Stimulated activated CD8-positive, alpha-beta memory T cell treated with anti-CD3 and anti-CD28 coated beads, Interleukin-4, amount 100 ng/mL, for 24 hours (primary cell): ENCODE measurements at regions not wholly inside any gene's neighbourhood (a gene's known extent, or its start where the extent isn't known, plus 50 kb on each side); places are given as distances from the start of the nearest gene placed in this dataset.

Source experiments
- DNase-seq: peaks from one replicate; pipeline ENCODE4 v3.0.0-alpha.2; 2020; ENCODE audit warnings: low read depth

DNA sequence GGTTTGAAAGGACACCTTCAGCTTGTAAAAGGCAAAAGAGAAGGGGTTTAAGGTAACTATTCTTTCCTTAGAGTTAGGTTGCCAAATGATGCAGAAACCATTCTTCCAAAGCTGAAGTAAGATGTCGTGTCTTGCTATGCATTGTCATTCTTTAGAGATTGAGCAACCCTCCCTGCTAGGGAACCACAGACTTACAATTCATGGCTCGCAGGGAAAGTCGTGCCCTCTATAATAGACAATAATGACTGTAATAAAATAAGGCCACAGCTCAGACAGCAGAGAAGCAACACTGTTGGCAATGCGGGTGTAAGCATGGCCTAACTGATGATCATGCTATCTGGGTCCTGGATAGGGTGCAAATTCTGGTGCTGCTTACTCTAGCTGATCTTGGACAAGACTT is 129.6 kb upstream of the CDH13 start:
- DNase-seq, result no peak

GRCh38 chr16:82488460-82488859 is 138.3 kb upstream of the CDH13 start:
- DNase-seq, result no peak

DNA sequence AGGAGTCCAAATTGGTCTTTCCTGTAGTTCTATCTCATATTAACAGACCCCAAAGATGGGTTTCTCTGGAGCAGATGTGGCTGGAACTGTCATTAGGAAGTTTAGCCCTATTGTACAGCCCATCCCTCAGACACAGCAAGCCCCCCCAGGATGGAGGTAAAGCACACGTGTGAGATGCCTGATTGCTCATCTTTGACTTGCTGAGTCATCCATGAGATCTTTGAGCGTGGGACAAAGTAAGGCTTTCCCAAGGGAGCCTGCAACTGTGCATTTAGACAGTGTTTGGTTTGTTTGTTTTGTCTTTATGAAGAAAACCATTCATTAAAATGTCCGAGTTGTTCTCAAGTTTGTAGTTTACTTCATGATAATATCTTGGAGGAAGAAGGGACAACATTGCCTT is 145.3 kb upstream of the CDH13 start:
- no peak for DNase-seq

DNA sequence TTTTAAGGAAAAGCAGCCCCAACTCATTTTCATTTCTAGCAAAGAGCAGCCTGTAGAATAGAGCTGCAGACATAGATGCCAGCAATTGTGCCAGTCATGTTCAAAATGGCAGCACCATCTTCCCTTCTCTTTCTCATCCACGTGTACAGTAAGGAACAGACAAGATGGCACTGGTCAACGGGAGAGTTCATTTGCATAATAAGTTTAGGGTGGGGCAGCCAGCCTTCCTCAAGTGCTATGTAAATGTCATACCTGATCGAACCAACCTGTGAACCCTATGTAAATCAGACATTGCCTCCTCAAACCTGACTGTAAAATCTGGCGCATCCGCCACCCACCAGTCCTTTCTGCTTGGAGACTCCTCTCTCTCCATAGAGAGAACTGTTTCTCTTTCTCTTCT is 150.0 kb upstream of the CDH13 start:
- DNase-seq, result no peak

- no peak for DNase-seq
Measured at GRCh38 chr16:82470620-82471152, 156.1 kb upstream of the CDH13 start.

DNA sequence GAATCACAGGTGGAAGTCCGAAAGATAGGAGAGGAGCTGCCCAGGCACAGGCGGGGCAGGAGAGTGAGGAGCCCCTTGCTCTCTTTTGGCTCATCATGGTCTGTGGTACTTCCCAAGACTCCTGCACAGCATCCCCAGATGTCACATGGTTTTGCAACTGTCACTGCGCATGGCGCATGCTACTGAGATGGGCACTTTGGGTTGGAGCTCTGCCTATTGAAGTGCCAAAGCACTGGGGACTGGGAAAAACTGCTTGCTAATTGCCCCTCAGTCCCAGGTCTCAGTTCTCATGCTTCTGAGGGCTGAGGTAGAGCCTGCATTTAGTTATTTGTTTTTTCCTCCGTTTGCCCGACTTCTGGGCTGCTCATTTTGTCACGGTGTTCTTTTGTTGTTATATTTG is 156.8 kb upstream of the CDH13 start:
- DNase-seq, result no peak

- DNase-seq, result no peak
Measured at GRCh38 chr16:82464187-82464586, 162.6 kb upstream of the CDH13 start.

DNA sequence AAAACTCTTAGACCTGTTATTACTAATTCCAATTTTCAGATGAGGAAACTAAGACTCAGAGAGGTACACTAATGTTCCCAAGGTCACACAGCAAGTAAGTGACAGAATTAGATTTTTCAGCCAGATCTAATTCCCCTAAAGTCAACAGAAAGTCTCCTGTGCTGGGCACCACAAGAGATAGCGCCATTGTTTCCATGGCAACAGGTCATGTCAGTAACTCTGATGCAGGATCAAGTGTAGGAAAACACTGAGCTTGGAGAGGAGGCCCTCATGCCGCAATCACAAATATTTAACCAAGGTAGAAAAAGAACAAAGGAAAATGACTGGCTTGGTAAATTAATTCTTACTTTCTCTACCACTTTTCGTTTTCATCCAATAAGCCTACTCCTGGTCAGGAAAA is 166.0 kb upstream of the CDH13 start:
- DNase-seq, result no peak

- no peak for DNase-seq
Measured at GRCh38 chr16:82459580-82460256, 167.1 kb upstream of the CDH13 start.

- peak; percentile 7 for DNase-seq
Measured at GRCh38 chr16:82456683-82457082, 170.1 kb upstream of the CDH13 start.

DNA sequence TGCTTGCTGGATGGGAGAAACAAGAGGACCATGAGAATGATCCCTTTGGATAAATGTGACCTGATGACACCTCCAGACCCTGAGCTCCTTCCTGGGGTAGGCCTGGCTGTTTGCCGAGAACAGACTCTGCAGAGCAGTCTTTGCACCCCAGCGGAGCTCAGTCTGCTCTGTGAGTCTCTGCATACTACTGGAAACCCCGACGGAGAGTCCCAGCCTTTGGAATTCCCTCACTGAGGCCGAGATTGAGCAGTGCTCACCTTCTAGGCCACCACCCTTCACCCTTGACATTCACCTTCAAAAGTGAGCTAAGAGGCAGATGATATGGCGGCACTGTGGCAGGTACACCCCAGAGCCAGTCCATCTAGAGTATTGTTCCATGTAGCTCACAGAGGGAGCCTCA is 172.2 kb upstream of the CDH13 start:
- DNase-seq, result no peak

DNA sequence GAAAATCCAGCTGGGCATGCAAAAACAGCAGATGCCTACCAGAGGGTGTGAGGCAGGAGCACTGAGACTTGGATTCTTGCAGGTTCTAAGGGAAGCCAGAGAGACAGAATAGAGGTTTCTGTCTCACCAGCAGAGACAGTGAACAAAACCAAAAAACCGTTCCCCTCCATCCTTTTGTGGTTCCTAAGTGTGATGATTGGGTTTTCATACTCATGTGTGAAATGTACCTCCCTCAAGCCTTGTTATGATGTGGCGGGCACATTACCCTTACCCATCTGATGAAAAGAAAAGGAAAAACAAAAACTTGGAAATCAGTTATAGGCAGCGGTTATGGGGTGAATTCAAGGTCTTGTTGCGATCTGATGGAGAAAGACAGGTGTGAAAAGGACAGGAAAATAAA is 172.6 kb upstream of the CDH13 start:
- no peak for DNase-seq

DNA sequence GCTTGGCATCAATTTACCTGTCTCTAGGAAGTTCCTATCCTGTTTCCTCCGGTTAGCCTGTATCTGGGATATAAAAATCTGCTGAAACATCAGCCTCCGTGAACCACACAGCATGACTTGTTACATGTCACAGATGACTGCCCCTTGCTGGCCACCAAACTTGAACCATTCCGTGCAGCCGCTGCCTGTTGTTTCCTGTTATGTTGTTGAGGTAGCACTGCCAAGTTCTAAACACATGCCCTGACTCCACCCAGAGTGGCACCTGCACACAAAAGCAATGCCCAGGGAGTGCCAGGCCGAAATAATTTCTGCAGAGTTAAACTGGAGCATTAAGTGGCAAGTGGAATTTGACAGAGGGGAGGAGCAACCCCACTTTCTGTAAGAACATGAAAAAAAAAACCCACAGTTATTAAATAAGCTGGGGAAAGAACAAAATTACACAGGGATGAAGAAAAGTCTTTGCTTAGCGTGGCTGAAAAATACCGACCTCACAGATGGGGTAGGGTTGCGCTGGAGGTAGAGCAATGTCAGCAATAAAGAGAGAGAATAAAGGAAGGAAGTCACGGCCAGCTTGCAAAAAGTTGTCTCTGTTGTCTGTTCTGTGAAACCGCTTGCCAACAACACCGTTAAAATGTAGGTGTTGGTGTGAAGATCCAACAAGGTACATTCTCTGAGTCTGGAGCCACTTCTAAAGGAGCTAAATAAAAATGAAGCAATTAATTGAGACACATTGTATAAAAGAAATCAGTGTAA is 174.6 kb upstream of the CDH13 start:
- DNase-seq, result no peak

GRCh38 chr16:82451449-82451848 is 175.3 kb upstream of the CDH13 start:
- no peak for DNase-seq

DNA sequence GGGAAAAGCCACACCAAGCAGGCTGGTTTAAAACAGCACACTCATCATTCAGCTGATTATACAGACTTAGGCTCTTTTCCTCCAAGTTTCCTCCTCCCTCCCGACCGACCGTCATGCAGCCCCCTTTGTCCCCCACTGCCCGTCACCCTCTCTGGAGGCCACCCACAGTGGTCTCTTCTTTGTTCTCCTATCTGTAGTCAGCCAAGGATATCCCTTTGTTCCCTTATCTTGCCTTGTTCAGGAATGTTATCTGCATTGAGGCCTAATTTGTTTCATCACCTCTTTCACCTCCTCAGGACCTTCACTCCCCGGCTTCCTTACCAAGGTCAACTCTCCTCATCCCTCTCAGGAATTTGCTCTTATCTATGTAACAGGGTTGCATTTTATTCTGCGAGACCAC is 186.4 kb upstream of the CDH13 start:
- DNase-seq, result no peak

DNA sequence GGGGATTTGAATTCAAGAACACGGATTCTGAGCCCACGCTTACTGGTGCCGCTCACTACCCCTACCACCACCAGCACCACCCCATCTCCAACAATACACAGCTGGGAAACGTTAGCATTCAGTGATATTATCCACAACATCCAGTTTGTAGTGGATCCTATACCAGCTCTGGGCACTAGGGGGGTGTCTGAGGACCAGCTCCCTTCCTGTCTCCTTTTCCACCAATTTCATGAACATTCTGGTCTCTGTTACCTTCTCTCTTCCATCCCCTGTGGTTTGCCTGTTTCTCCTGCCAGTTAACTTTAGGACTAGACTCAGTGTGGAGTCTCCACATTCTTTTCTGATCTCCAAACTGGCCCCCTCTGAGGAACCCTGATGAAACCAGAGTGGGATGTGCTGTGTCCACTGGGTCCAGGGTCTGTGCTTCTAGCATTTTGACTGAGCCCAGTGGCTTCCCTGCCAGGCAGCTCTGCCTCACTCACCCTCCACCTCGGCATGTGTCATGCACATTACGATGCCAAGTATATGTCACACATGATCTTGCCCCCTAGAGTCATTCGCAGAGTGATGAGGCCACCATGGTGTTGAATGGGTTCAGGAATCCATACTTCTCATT is 187.0 kb upstream of the CDH13 start:
- DNase-seq, result no peak

GRCh38 chr16:82433042-82433441 is 193.7 kb upstream of the CDH13 start:
- DNase-seq, result no peak

DNA sequence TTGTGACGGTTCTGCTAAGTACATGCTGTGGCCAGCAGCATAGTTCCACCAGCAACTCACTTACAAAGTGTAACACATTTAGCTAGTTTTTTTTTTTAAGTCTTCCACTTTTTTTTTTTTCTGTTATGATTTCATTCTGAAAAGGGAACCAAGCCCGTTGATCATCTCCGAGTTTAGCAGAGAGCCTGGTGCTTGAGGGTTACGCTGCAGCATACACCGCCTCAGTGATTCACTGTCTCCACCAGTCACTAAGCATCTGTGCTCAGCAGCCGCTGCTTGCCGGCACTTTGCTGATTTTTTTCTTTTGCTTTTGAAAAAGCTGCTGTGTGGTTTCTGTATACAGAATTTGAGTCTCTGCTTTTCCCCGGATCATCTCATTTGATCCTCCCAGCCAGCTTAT is 194.5 kb upstream of the CDH13 start:
- DNase-seq, result no peak

DNA sequence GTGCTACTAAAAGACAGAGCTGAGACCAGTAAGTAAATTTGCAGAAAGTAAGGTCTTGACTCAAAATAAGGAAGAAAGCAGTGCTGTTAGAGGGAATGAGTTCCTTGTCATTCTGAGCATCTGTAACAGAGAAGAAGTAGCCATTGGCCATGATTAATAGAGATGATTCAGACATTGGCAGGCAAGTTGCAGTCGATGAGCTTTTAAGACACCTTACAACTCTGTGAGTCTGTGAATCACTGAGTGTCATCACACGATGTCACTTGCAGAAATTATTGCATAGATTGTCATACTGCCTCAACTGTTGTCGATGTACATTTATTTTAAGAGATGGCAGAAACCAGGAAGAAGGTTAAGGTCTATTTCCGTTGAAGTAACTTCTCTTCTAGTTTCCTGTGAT is 201.1 kb upstream of the CDH13 start:
- no peak for DNase-seq

DNA sequence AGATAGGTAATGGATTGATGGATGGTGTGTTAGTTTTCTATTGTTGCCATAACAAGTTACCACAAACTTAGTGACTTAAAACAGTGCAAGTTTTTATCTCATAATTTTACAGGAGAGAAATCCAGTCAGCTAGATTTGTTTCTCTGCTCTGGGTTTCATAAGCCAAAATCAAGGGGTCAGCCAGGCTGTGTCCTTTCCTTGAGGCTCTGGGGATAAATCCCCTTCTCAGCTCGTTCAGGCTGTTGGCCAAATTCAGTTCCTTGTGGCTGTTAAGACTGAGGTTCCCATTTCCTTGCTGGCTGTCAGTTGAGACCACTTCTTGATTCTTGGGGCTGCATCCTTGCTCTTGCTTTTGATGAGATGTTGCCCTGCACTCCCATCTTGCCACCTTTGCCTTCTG is 204.9 kb upstream of the CDH13 start:
- no peak for DNase-seq

DNA sequence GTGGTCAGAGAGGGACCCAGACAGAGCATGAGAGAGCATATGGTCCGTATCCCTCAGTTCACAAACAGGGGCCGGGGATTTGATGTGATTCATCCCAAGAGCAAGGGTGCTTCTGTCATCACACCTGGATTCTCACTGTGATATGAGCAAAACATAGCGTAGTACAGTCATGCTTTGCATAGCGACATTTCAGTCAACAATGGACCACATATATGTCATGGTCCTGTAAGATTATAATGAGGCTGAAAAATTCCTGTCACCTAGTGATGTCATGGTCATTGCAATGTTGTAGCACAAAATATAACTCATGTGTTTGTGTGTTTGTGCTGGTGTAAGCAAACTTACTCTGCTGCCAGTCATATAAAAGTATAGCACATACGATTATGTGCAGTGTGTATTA is 207.4 kb upstream of the CDH13 start:
- no peak for DNase-seq

DNA sequence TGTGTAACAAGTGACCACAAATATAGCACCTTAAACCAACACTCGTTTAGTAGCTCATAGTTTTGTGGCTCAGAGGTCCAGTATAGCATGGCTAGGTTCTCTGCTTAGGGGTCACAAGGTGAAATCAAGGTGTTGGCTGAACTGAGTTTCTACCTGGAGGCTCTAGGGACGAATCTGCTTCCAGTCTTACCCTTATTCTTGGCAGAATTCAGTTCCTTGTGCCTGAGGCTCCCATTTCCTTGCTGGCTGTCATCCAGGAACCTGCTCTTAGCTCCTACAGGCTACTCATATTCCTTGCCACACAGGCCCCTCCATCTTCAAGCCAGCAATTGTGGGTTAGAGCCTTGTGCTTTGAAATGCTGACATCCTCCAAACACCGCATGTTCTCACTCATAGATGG is 212.3 kb upstream of the CDH13 start:
- no peak for DNase-seq

GRCh38 chr16:82412770-82413169 is 214.0 kb upstream of the CDH13 start:
- no peak for DNase-seq
